HG03521 (cell line): ENCODE measurements at regions not wholly inside any gene's neighbourhood (a gene's known extent, or its start where the extent isn't known, plus 50 kb on each side); places are given as distances from the start of the nearest gene placed in this dataset.

Experiments used
- ATAC-seq: cut with Tn5 transposase; IDR thresholded peaks from one replicate; pipeline ENCODE4 v1.9.1; 2021; ENCODE audit warnings: mild to moderate bottlenecking, moderate library complexity; ENCODE audit not compliant: unreplicated experiment

DNA sequence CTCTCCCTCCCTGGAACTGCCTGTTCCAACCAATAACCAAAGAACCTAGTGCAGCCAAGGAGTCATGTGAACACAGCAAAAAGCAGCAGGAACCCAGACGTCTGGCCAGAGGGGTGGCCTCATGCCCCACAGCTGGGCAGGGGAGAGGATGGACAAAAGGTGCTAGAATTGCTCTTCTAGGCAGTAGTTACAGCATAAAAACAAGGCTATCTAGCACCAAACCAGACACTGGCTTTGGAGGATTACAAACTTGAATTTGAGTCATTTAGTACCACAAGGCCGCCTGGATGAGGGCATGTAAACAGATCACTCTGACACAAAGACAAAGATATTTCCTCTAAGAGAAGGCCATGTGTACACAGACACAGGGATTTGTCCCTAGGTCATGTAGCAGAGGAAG, 423.3 kb upstream of the MAF start:
- ATAC-seq = no peak

DNA sequence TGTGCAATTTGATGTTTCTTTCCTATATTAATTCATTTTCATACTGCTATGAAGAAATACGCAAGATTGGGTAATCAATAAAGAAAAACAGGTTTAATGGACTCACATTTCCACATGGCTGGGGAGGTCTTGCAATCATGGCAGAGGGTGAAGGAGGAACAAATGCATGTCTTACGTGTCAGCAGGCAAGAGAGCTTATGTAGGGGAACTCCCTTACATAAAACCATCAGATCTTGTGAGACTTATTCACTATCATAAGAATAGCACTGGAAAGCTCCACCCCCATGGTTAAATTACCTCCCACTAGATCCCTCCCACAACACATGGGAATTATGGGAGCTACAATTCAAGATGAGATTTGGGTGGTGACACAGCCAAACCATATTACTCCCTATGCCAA, 418.9 kb upstream of the MAF start:
- no peak for ATAC-seq

DNA sequence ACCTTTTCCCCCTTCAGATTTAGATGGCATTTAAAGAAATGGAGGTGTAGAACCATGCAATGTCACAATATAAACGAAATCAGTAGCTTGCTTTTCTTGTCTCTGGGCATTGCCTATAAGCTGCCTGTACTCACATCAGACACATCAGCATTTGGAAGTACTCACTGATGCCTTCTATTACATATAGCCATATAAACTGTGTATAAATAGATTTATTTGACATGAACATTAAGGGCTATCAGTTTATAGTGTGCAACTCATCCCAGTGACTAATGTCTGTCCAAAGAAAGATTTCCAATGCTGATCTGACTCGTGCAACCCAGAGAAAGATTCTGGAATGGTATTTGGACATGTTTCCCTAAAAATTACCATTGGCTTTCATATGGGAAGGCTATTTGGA, 417.9 kb upstream of the MAF start:
- no peak for ATAC-seq

DNA sequence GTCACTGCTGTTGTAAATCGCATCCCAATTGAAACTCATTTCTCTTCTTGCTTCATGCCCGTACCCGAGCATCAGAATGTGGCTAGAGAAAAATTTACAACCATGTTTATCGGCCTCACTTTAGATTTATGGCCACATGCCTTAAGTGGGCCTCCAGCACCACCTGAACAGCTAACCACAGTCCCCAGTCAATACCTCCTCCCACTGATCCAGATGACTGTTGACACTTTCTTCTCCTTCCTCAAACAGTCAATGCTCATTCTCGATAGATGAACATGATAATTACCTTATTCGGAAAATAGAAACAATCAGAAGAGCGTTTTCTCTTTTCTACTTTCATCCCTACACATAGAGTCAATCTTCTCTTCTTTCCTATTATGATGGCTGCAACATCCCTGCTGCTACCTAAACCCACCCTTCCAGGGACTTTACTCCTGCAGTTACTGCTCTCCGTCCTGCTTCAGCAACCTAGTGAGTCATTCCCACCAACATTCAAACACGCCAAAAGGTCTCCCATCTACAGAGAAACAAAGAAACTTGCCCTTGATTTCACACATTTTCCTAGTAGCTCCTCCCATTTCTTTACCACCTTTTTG, 416.3 kb upstream of the MAF start:
- ATAC-seq = no peak

DNA sequence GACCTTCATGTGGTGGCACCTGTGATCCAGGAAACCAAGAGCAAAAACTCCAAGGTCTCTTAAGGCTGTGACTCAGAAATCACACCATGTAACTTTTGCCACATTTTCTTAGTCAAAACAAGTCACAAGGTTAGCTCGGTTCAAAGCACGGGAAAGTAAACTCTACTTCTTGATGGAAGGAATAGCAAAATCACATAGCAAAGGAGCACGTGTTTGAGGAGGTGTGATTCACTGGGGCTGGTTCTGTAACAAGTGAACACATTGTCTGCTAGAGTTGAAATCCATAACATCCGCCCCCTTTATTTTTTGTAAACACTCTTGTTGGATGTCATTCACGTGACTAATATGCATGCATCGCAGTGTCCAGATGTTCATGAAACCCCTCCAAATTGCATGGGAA, 415.0 kb upstream of the MAF start:
- ATAC-seq = no peak

DNA sequence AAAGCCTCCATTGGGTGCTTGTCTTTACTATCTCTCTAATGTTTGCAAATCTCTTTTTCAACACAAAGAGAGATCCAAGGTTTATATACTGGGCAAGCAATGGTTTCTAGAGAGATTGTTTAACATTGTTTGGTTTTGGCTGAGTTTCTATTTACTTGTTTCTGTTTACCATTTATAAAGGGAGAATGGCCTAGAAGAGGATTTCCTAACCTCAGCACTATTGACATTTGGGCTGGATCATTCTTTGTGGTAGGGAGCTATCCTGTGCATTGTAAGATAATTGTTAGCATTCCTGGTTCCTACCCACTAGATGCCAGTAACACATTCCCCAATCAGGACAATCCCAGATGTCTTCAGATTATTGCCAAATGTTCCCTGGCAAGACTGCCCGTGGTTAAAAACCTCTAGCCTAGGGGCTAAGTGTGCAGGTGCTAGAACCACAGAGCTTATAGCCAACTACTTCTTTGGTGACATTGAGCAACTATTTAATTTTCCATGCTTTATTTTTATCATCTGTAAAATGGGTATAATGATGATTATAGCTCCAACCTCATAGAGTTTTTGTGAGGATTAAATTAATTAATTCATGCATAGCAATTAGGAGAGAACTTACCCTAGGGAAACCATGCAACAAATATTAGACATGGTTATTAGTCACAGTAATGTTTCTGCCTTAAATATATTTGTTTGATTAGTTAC, 413.9 kb upstream of the MAF start:
- ATAC-seq = no peak

DNA sequence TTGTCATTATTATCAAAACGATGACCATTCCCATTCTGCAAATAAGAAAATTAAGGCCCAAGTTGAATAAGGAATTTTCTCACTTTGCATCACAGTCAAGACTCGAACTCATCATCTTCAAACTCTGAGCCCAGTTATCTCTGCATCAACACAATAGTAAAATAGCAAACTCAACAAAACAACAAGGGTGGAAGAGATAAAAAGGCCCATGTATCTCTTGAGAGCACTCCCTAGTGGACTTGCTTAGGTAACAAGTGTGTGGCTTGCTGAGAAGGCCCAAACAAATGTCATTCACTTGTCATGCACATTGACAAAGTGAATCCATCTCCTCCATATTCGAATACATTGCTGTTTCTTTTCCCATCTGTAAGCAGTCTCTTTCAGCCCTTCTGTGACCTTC, 412.0 kb upstream of the MAF start:
- no peak for ATAC-seq

- no peak for ATAC-seq
Observed at GRCh38 chr16:80009971-80010659, 409.6 kb upstream of the MAF start.

DNA sequence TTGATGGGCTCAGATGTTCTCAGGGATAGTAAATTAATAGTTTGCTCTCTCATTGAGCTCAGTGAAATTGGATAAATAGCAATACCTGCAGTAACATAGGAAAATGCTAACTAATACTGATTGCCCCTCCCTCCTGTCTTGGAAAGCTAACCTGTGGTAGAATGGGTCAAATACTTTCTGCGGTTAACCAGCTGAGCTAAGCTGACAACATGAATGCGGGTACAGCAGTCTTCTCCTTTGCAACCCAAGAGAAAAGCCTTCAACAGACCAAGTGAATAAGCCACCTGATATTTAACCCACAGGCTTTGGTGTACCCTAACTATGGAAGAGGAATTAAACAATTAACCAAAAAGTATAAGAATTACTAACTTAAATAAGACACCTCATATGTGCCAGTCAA, 408.3 kb upstream of the MAF start:
- no peak for ATAC-seq

- ATAC-seq = no peak
Observed at GRCh38 chr16:80007231-80007630, 406.7 kb upstream of the MAF start.

DNA sequence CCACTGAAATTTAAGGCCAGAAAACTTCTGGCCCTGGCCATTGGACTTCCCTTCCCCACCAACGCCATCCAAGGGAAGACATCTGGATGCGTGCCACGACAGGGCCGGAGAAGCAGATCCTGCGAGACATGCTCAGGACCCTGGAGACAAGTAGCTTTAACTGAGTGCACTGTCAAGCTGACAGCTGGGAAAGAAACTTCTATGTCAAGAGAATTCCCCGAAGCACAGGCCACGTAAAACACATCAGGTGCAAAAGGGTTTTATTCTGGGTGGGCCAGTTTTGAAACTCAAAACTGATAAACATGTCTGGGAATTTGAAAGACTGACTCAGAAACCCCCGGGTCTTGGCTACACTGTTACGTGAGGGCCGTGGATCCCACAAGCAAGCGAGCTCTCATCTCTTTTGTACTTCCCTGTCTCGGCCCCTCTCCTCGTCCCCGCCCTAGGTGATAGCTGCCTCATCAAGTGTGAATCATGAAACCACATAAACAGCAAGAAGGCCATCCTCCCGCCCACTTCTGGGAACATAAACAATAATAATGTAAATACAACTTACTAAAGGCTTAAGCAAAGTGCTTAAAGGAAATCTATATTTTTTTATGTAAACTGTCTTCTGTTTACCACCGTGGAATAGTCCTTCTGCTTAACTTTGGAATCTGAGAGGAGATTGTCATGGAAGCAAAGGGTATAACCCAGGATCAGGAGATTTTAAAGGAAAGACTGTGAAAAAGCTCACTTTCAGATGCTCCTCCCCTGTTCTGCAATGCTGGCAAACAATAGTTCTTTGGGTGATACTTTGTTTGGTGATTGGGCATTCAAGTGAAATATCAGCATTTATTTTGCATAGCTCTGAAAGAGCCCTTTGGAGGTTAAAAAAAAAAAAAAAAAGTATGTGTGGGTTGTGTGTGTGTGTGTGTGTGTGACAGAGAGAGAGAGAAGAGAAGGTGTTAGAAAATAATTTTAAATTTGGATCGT, 406.0 kb upstream of the MAF start:
- ATAC-seq = no peak

DNA sequence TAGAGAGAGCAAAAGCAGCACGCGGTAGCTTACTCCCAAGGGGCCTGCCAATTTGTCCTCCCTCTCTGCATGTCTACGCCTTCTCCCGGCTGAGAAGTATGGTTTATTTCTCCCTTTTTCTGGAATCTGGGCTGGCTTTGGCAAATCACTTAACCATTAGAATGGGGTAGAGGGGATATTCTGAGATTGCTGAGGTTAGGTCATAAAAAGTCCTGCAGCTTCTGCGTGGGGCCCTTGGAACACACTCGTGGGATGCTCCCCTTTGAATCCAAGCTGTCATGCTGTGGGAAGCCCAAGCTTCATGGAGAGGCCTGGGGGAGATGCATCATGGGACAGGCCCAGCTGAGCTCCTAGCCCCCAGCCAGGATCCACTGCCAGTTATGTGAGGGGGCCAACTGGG, 403.6 kb upstream of the MAF start:
- ATAC-seq = no peak

- no peak for ATAC-seq
Observed at GRCh38 chr16:80002261-80002660, 401.7 kb upstream of the MAF start.

DNA sequence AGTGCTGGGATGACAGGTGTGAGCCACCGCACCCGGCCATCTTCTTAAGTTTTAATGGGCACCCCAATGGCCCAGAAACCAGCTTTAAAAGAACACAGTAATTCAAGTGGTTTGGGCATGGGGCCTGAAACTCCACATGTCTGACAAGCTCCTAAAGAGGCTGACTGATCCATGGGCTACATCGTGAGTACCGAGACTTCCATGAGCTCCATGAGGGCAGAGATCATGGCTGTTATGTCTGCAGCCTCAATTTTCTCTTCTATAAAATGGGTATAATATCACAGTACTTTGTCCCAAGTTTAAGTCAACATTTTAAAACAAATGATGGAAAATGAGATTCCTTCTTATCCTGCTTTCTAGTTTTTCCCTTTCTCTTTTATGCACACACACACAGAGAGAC, 397.6 kb upstream of the MAF start:
- ATAC-seq = no peak

DNA sequence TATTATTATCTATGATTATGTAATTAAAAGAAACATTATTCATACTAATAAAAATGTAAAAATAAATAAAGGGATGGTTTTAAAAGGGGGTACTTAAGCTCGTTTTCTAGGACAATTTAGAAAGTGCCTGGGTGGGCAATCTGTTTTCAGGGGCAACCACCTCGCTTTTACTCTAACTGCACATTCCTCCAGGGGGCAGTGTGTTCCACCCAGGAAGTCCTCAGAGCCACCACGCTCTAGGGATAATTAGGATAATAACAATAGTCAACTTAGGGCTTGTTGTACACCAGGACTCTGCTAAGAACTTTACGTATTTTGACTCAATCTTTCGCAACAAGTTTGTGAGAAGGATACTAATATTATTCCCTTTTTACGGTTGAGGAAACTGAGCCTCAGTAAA, 396.7 kb upstream of the MAF start:
- ATAC-seq = no peak

DNA sequence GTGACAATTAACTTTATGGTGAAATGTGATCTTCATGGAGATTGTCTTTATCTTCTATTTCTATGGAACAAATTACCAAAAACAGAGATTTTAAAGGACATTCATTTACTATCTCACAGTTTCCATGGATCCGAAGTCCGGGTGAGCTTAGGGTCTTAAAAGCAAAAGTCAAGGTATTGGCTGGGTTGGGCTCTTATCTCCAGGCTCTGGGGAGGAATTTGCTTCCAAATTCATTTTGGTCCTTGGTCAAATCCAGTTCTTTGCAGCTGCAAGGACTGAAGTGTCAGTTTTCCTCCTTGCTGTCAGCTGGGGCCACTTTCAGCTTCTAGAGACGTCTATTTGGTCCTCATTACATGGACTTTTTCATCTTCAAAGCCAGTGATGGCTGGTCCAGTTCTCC, 395.8 kb upstream of the MAF start:
- no peak for ATAC-seq

DNA sequence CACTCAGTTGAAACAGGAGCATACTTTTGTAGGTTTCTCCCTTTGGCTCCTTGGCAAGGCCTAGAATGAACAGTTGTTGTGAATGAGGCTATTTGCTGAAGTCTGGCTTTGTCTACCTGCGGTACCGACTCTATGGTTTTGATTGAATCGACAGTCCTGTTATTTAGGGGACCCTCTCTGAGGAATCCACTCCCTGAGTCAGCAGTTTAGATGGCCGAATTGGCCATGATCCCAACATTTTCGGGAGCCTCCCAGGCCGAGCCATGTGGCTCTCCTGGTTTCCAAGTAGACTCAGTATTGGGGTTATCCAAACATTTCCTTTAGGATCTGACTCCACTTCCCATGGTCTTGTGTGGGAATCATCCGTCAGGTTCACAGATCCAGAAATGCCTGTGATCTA, 394.8 kb upstream of the MAF start:
- no peak for ATAC-seq

DNA sequence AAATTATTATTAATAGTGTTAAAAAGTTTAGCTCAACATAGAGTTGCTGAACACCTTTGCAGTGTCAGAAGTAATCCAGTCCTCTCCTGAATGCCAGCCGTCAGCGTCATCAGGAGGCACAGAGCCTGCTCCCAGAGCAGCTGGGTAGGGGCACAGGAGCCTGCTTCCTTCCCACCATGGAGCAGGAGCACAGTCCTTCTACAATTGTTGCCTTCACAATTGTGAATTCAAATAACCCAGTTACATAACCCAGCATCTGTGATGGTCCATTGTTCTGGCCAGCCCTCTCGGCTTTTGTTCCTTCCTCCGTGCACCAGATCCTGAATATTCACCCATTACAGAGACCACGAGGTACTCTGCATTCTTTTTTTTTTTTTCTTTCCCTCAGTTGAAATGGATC, 393.9 kb upstream of the MAF start:
- ATAC-seq = no peak

DNA sequence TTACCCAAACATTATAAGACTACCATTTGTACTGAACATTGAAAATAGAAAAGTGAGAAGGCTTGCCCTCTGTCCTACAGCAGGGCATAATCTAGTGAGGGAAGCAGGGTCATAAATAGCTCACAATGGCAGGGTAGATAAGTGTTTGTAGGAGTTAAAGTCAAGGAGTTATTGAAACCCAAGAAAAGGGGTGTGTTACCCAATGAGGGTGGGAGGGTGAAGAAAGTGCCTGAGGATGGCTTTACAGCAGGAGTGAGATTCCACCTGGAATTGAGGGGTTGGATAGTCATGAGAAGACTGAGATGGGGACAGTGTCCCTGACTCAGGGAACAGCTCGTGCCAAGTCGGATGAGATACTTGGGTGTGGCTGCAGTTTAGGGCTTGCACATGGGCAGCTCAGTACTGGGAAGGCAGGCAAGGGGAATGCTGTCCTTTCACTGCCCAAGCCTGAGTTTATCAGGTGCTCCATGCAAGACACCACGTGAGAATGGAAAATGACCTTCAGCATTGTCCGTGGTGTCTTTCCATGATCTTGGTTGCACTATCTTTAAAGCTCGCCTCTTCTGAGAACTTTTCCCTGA, 393.2 kb upstream of the MAF start:
- ATAC-seq = no peak

- no peak for ATAC-seq
Observed at GRCh38 chr16:79991969-79992368, 391.4 kb upstream of the MAF start.

DNA sequence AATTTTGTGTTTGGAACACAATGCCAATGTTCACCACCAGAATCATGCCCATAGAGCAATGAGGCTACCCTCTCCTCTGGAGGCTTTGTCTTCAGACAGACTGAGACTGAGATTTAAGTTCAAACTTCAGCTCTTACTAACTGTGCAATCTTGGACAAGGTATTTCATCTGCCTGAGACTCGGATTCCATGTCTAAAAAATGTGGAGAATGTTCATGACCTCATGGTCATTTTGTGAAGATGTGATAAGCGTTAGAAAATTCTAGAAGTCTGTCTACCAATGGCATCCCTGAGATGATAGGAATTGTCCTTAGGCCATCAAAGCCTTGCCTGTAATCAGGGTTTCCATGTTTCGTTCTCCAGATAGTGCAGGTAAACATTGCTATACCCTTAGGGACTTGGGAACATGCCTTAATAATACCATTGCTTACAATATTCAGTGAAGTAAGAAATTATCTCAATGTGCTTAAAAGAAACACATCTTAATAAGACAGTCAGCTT, 388.2 kb upstream of the MAF start:
- no peak for ATAC-seq
